ENCODE measurements at regions not wholly inside any gene's neighbourhood (a gene's known extent, or its start where the extent isn't known, plus 50 kb on each side); places are given as distances from the start of the nearest gene placed in this dataset.

DNA sequence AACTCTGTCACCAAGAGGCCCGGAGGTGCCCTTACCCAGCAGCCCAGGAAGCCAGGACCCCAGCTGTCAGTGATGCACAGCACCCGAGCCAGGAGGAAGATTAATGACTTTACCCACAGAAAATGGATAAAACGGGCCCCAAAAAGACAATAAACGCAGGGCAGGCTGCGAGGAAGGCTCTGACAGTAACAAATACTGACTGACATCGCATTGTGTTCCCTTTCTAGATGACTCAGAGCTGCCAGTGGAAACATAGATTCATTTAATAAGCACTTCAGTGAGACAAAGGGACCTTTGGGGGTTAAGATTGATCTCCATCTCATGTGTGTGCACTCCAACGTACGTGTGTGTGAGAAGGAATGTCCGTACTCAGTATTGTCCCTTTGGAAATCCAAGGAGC is 225.3 kb upstream of the PPP2R3A start:
- no peak for DNase-seq (ENCODE audit: low spot score)

DNA sequence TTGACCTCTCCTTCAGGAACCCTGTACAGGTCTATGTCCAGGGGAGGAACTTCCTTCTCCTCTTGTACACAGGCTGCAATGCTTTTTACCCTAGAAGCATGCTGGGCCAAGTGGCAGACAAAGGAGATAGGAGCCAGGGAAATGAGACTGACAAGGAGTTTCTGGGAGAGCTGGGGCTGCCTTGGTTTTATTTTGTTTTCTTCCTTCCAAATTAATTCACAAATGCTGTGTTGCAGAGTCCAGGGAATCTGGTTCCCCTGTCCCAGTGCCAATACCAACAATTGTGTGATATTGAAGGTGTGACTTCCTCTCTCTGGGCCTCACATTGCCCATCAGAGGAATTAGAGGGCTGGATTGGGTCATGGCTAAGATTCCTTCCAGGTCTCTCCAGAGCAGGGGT is 224.8 kb upstream of the PPP2R3A start:
- no peak for DNase-seq (ENCODE audit: low spot score)

DNA sequence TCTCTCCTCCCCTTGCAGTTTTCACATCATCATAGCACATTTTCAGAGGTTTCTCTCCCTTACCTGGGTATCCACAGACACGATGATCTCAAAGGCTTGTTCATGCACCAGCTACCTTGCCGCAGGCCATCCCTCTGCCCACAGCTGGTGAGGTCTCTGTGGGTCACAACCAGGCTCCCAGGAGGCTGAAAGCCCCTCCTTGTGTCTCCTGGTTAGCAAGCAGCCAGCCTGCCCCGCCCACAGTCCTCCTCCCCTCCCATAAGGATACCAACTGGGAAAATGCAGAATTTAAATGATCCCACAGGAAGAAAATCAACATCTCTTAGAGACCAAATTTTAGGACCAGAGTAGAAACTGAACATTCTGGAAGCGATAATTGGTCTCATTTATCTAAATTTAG is 213.5 kb upstream of the PPP2R3A start:
- no peak for DNase-seq (ENCODE audit: low spot score)

DNA sequence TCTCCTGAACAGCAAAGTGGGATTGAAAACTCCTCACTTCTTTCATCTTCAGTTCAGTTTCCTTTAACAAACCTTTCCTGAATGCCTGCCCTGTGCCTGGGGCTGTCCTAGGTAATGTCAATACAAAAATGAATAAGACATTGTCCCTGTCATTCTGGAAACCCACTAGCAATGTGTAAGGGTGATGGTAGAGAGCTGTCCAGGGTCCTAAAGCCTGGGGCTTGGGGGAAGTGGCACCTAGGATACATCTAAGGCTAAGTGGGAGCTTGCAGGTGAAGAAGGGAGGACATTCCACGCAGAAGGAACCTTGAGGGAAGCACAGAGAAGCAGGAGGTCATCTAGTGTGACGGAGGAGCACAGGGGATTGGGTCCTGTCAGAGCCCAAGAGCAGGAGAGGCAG is 212.7 kb upstream of the PPP2R3A start:
- DNase-seq (ENCODE audit: low spot score) = no peak

DNA sequence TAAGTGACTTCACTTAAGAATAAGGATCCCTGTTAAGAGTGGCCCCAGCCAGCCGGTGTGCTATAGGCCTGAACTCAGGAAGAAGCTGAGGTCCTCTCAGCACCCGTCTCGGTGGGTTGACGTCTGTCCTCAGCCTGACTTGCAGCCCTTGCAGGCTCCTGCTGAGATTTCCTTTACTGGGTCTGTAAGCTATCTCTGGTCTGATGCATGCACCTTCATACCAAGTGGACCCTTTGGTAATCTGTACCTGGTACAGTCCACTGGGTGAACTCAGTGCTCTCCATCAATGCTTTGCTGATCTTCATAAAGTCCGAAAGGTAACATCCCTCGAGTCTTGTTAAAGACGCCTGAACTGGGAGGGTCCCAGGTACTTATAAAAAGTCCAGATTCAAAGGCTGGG is 212.0 kb upstream of the PPP2R3A start:
- DNase-seq (ENCODE audit: low spot score) = no peak

DNA sequence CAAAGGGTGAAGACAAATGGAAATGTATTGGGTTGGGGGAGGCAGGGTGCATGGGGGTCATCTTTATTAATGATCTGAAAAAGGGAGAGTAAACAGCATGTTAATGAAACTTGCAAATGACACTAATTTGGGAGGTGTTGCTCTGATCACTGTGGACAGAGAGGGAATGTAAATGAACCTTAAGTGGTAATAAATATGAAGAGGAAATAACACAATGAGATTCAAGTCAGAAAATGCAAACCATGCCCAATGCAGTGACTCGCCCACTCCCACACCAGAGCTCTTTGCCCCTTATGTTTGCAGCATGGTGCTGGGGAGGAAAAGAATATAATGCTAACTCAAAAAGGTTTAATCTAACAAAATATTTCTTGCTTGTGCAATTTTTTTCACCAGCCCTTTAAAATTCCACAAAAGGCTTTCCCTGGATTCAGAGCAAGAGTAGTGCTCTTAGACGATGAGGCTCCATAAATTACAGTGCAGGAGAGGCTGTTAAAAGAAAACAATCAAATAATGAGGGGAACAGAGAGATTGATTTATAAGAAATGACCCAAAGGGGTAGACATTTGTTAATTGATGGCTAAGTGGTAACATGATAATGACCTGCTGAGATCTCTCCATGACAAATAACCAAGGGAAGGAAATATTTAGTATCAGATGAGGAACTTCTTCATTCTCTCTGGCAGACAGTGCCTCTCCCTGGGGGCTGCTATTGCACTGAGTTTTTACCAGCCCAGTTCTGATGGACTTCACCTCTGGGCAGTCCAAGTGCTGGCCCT is 210.0 kb upstream of the PPP2R3A start:
- no peak for DNase-seq (ENCODE audit: low spot score)

DNA sequence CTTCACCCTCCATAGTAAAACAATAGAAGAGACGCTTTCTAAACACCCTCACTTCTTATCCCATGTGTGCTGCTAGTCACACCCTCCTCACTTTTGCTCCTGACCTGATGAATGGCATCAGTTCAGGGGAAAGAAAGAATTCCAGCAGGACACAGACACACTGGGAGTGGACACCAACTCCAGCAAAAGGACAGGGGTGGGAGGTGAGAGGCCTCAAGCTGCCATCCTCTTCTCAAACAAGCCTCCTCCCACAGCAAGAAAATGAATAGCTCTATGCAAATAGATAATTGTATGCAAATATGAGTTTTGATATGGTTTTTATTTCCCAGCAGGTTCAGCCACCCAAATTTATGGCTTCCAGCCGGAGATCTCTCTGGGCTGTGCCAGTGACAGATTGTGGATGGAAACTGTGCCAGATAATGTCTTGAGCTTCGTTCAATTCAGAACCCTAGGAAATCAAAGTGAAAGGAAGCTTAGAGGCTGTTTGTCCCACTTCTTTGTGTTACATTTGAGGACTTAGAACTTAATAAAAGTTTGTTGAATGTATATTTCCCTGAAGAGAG is 209.3 kb upstream of the PPP2R3A start:
- DNase-seq (ENCODE audit: low spot score) = no peak

DNA sequence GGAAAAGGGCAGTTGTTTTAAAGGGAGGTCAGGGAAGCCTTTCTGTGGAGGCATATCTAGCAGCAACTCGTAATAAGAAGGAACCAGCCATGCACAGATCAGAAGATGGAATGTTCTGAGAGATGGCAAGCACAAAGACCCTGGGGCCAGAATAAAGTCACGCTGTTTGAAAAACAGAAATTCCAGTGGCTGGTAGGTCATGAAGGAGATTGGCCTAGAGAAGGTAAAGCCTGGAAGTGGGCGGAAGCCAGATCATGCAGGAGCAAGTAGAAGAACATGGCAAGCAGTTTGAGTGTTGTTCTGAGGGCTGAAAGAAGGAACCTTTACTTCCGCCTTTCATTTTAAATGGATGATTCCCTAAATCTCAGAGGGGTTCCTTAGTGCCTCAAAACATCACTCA is 208.1 kb upstream of the PPP2R3A start:
- no peak for DNase-seq (ENCODE audit: low spot score)

DNA sequence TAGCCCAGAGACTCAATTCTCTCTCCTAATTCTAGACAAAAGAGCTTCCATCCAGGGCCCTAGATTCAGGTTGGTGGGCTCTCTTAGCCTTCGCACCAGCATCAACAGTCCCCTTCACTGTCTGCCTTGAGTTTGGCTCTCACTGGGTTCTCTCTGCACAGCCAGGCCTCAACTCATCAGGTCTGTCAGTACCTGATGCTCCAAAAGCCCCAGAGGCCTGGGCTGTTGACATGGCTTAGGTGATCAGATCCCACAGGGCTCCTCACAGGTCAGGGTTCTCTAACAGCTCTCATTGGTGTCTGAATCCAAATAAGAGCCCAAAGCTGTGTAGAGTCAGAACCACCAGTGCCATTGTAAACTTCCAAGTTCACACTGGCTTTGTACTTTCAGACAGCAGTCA is 206.6 kb upstream of the PPP2R3A start:
- no peak for DNase-seq (ENCODE audit: low spot score)

DNA sequence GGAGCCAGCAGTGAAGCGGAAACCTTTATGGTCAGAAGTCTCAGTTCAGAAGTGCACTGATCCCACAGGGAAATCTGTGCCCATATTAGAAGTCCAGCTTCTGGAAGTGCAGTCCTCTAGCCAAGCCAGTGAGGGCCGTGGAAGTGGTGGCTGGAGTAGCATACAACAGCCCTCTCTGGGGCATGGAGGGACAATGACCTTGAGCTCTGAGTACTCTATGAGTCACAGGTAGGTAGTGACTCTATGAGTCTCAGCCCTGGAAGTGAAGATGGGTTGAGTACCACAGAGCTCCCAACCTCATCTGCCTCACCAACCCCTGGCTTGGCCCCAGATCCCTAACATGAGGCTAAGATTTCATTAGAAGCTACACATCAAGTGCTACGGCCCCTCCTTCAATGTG is 205.9 kb upstream of the PPP2R3A start:
- no peak for DNase-seq (ENCODE audit: low spot score)

DNA sequence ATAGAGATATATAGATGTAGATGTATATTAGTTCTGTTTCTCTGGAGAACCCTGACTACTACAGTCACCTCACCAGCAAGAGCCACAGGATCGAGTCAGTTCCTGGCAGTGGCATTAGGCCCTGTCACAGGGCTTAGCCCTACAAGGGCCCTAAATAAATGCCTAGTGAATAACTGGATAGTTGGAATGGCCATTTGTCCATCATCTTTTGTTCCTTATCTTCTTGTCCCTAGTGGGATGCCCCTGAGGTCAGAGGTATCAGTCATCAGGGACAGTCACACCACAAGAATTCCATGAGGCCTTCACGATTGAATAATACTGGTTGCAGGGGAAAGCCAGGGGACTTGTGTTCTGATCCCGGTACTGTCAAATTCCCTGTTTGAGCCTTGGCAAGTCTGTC is 204.9 kb upstream of the PPP2R3A start:
- no peak for DNase-seq (ENCODE audit: low spot score)

DNA sequence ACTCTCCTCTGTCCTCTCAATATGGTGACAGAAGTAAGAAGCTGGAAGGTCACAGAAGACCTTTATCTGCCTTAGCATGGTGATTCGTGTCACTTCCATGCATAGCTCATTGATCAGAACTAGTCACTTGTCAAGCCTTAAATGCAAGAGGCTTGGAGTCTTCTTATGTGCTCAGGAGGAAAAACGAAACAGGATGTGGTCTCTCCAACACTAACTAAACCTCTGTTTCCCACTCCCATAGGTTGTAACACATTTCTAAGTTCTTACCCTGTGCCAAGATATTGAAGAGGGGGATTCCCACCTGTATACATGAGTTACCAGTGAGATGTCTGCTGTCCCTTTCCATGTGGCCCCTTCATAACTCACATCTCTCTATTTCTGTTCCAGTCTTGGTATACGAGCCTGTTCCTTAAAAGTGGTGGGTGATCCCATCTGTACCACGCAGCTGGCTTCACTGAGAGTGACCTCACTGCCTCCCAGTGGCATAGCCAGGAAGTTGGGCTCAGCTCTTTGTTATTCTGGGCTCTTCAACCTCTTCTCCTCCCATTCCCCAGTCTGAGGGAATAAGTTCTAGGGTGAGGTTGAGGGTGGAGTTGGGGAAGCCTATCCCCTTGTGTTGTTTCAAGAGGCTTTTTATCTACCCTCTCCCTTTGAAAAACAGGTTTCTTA is 203.2 kb upstream of the PPP2R3A start:
- no peak for DNase-seq (ENCODE audit: low spot score)

DNA sequence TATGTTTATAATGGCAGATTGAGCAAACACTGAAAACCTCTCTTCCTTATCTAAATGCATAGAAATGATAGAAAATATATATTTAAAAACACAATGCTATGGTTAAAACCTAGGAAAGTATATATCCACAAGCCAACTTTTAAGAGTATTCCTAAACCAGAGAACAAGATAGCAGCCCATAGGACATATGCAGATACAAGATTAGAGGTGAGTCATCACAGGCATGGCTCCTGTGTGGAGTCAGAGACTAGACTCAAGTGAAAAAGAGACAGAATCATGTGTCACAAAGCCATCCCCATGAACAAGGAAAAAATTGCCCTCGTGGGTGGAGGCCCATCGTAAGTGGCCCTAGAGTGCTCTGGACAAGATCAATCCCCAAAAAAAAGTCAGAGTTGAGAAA is 199.4 kb upstream of the PPP2R3A start:
- no peak for DNase-seq (ENCODE audit: low spot score)

DNA sequence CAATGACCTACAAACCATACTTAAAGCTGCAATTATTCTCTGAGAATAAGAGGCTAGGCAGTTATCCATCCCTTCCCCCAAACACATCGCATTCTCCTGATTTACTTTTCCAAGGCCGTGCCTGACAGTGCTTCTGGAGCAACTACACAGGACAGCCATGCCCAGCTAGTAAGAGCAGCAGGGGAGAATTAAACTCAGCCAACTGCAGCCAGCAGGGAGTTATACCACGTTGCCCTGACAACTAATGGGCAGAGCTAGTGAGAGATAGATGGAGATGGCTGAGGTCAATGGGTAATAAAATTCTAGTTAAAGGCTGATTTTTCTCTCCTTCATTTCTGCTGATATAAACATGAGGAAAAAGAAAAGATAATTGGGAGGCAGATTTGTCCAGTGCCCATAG is 193.8 kb upstream of the PPP2R3A start:
- no peak for DNase-seq (ENCODE audit: low spot score)

DNA sequence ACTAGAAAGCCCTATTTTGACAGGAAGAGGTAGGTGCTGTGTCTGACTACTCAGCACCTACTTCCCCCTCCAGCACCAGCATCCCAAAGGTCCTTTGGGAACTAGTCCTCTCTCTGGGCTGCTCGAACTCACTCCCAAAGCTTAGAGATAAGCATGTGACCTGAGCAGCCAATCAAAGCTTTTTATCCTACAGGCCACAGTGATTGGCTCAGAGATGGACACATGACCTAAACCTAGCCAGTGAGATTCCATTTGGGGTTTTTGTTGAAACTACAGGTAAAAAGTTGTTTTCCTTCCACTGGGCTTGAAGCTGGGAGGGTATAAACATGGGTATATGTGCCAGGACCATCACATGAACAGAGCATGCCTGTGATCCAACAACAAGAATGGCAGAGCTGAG is 186.5 kb upstream of the PPP2R3A start:
- no peak for DNase-seq (ENCODE audit: low spot score)

DNA sequence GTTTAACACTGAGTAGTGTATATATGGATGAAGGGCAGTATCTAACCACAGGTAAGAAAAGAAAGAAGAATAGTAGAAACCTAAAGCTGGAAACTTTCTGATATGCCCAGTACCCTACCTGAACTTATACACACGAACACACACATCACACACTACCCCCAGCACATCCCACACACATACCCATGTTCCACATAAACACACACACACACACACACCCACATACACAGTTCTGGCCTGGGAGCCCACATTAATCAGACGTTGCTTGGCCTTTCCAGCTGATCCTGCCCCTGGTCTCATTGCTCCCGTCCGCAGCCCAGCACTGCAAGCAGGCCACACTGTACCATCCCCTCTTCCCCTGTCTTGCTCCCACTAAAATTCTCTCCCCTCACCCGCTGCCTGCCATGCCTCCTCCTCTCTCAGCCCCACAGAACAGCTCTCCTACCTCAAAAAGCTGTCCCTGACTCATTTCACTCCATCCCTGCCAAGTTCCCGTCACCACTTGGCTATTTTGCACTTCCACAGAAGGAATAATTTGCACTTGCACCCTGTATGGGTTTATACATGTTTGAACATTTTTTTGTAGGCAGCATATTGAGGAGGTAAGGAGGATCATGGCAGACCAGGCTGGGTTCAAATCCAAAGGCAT is 185.8 kb upstream of the PPP2R3A start:
- no peak for DNase-seq (ENCODE audit: low spot score)

DNA sequence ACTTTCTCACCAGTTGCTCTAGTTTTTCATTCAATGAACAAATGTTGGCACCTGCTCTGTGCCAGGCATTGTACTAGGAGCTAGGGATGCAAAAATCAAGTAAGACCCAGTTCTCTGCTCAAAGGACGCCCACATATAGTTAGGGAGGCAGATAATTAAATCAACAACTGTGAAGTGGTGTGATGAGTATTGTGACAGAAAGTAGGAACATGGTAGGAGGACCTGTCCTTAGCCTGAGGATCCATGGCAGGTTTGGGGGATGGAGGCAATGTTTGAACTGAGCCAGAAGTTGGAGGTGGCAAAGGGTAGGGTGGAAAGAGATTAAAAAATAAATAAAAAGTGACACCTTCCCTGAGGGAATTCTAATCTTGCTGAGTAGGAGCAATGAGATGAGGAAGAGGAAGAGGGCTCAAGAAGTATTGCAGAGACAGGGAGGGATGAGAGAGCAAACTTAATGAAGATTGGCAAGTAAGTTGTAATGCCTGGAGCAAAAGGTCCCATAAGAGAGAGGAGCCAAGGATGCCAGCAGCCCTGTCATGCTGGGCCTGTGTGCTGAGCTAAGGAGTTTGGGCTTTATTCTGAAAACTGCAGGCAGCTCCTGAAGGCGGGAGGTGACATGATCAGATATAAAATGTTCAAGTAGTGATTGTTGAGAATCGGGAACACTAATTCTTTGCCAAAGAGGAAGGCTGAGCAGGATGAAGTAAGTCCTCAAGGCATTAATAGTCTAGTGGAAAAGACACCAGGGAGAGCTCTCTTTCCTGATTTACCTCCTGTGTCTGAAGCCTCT is 184.3 kb upstream of the PPP2R3A start:
- no peak for DNase-seq (ENCODE audit: low spot score)

DNA sequence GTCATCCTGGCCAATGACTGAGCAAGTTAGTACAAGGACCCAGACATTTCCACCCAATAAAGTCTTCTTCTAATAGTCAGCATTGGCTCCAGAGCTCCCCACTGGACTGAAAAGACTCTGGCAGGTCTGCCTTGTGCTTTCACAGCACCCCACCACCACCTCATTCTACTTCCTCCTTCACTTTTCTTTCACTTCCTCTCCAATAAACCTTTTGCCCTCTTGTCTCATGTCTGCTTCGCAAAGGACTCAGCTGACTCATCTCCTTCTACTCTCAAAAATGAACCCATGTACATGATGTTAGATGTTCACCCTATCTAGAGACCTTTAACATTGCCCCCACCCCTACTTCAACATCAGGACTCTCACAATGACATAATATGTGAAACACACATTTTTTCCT is 181.0 kb upstream of the PPP2R3A start:
- no peak for DNase-seq (ENCODE audit: low spot score)

DNA sequence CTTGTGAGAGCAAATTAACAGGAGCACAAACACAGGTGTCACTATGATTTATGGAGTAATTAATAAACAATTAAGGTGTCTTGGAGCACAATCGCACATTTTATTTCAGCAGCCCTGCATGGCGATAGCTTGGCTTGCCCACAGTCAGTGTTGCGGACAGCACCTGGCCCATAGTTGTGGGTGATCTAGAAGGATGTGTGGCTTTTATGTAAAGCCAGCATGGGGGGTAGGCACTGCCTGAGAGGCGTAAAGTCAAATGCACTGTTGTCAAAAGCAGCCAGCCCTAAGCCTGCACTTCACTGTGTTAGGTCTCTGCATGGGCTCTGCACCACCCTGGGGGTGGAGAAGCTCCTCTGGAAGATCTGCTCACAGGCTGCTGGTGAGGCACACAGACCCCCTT is 177.4 kb upstream of the PPP2R3A start:
- DNase-seq (ENCODE audit: low spot score) = no peak

DNA sequence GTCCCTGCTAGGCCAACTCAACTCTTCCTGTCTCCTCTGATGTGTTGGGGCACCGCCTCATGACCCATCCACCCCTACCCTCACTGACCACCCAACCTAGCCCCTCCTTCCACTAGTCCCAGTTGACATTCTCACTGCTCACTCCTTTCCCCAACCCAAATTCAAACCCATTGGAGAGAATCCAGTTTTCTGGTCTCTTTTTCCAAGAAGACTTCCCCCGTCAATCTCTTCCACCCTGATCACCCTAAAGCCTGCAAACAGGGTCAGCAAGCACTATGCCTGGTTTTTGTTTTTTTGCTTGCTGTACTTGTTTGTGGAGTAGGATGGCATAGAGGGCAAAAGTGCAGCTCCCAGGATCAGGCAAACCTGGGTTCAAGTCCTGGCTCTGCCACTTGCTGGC is 176.6 kb upstream of the PPP2R3A start:
- DNase-seq (ENCODE audit: low spot score) = no peak

DNA sequence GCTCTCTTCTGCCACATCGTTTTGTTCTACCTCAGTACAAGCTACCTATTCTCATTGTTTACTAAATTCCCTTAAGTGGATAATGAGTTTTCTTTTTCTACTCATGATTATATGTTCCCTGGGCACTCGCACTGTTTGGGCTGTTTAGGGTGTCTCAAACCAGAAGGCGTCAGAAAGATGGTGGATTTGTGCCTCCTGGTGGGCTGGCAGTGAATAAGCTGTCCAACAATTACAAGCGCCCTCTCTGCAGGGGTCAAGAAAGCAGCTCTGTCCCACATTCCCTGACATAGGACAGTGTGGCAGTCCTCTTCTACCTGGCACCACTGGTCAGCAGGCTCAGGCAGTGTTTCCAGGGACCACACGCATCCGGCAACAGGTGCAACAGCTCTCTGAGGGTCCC is 173.4 kb upstream of the PPP2R3A start:
- DNase-seq (ENCODE audit: low spot score) = no peak

DNA sequence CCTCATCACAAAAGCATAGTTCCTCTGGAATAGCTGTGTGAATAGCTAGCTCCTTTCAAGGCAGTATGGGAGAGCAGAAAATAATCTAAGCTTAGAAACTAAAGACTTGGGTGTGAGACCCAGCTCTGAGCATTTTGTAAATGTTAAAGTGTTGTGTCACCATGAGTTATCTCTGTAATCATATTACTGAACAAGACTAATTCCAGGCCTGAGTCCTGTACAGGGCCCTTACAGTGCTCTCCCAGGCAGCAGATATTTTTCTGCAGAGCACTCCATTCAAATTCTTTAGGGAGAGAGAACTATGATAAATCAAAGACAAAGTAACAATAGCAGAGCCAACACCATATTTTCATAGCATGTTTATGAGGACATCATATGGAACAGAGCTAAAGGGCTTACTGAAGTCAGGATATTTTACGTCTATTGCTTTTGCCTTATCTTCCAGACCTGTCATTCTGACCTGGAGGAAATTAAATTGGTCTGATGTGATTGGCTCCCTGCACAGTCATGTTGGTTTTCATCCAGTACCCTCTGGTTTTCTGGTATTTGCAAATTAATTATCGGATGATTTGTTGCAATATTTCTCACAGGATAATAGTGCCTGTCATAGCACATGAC is 172.6 kb upstream of the PPP2R3A start:
- no peak for DNase-seq (ENCODE audit: low spot score)
